OCI-LY1 (cell line): ENCODE measurements at regions not wholly inside any gene's neighbourhood (a gene's known extent, or its start where the extent isn't known, plus 50 kb on each side); places are given as distances from the start of the nearest gene placed in this dataset.

Experiments
- H2AFZ ChIP-seq: fragments of 200-600 bp; sonication (generic), shearing (Covaris generic); 2 replicates; pipeline ENCODE4 v1.6.0; 2014; ENCODE audit warnings: antibody characterized with exemption, mild to moderate bottlenecking, low read length
- H3F3A ChIP-seq: fragments of 200-600 bp; sonication (generic), shearing (Covaris generic); 2 replicates; pipeline ENCODE4 v1.6.0; 2014; ENCODE audit warnings: mild to moderate bottlenecking, antibody characterized with exemption, low read length, moderate library complexity; ENCODE audit not compliant: insufficient read depth
- H3K27ac ChIP-seq: fragments of 200-600 bp; sonication (generic); 2 replicates; pipeline ENCODE4 v1.5.1; 2014; ENCODE audit warnings: low read length, mixed run types, mild to moderate bottlenecking, low read depth; ENCODE audit not compliant: poor library complexity, severe bottlenecking
- H3K27me3 ChIP-seq: fragments of 200-600 bp; sonication (generic); 2 replicates; pipeline ENCODE4 v1.6.0; 2014; ENCODE audit warnings: antibody characterized with exemption, mild to moderate bottlenecking, low read length, moderate library complexity; ENCODE audit not compliant: insufficient read depth
- H3K36me3 ChIP-seq: fragments of 200-600 bp; sonication (generic); 2 replicates; pipeline ENCODE4 v1.6.1; 2014; ENCODE audit warnings: mild to moderate bottlenecking, antibody characterized with exemption, low read length, moderate library complexity, mixed read lengths; ENCODE audit not compliant: insufficient read depth
- H3K4me1 ChIP-seq: fragments of 200-600 bp; sonication (generic); 2 replicates; pipeline ENCODE4 v1.5.1; 2014; ENCODE audit warnings: mild to moderate bottlenecking, low read length, moderate library complexity; ENCODE audit not compliant: insufficient read depth, severe bottlenecking
- H3K4me2 ChIP-seq: fragments of 200-600 bp; sonication (generic), shearing (Covaris generic); 2 replicates; pipeline ENCODE4 v1.6.1; 2014; ENCODE audit warnings: low read length
- H3K4me3 ChIP-seq: fragments of 200-600 bp; sonication (generic); 2 replicates; pipeline ENCODE4 v1.5.1; 2014; ENCODE audit warnings: low read length, low read depth, mild to moderate bottlenecking, mixed read lengths; ENCODE audit not compliant: poor library complexity, severe bottlenecking
- H3K79me2 ChIP-seq: fragments of 200-600 bp; shearing (Covaris generic); 2 replicates; pipeline ENCODE4 v1.6.1; 2016; ENCODE audit warnings: mixed run types, low read length, mixed read lengths; ENCODE audit not compliant: insufficient read depth
- H3K9ac ChIP-seq: fragments of 200-600 bp; sonication (generic), shearing (Covaris generic); 2 replicates; pipeline ENCODE4 v1.6.1; 2014; ENCODE audit warnings: mild to moderate bottlenecking, low read length, mixed read lengths
- H3K9me2 ChIP-seq: fragments of 200-600 bp; sonication (generic), shearing (Covaris generic); 2 replicates; pipeline ENCODE4 v1.6.1; 2014; ENCODE audit warnings: low read depth, mild to moderate bottlenecking, low read length, mixed read lengths
- H3K9me3 ChIP-seq: fragments of 200-600 bp; shearing (Covaris generic); 2 replicates; pipeline ENCODE4 v1.6.1; 2014; ENCODE audit warnings: low read length, mixed read lengths
- H4K20me1 ChIP-seq: fragments of 200-600 bp; sonication (generic), shearing (Covaris generic); 2 replicates; pipeline ENCODE4 v1.6.0; 2016; ENCODE audit warnings: mild to moderate bottlenecking, low read length; ENCODE audit not compliant: insufficient read depth
- CTCF ChIP-seq: fragments of 200-600 bp; sonication (generic), shearing (Covaris generic); IDR thresholded peaks from 2 replicates; pipeline ENCODE4 v1.5.1; 2017; ENCODE audit warnings: mild to moderate bottlenecking, antibody characterized with exemption, low read length, moderate library complexity, mixed read lengths
- EZH2 ChIP-seq: fragments of 200-600 bp; sonication (generic), shearing (Covaris generic); IDR thresholded peaks from 2 replicates; pipeline ENCODE4 v1.8.0; 2017; ENCODE audit warnings: borderline replicate concordance, mixed run types, mild to moderate bottlenecking, antibody characterized with exemption, low read length, moderate library complexity, mixed read lengths

- H3K4me3 ChIP-seq = no peak overlapping the region
- no peak overlapping the region for H3K9ac ChIP-seq
- H3F3A ChIP-seq = no peaks in the 10 kb centered on the region
- H2AFZ ChIP-seq = no peak overlapping the region
- H3K36me3 ChIP-seq = no peaks in the 10 kb centered on the region
- TF ChIP-seq CTCF (no peak), EZH2 (no peak)
- no peaks in the 10 kb centered on the region for H3K27me3 ChIP-seq
- no peaks in the 10 kb centered on the region for H3K79me2 ChIP-seq
- H3K4me2 ChIP-seq = no peak overlapping the region
- H3K27ac ChIP-seq = no peak overlapping the region
- H4K20me1 ChIP-seq = no peaks in the 10 kb centered on the region
- no peaks in the 10 kb centered on the region for H3K9me3 ChIP-seq
- no peaks in the 10 kb centered on the region for H3K4me1 ChIP-seq
- H3K9me2 ChIP-seq = no peaks in the 10 kb centered on the region
Observed at GRCh38 chr5:116381201-116381600, 193.4 kb downstream of the SEMA6A start.

- Histone ChIP-seq H3F3A (no peaks in the 10 kb centered on the region), H3K9me3 (no peaks in the 10 kb centered on the region), H4K20me1 (no peaks in the 10 kb centered on the region), H3K9me2 (no peaks in the 10 kb centered on the region), H3K9ac (no peak overlapping the region), H3K4me3 (no peak overlapping the region), H2AFZ (no peak overlapping the region), H3K27ac (no peak overlapping the region), H3K4me2 (no peak overlapping the region), H3K27me3 (no peaks in the 10 kb centered on the region), H3K79me2 (no peaks in the 10 kb centered on the region), H3K36me3 (no peaks in the 10 kb centered on the region), H3K4me1 (no peaks in the 10 kb centered on the region)
- TF ChIP-seq CTCF = no peak
- TF ChIP-seq EZH2 = no peak
Observed at GRCh38 chr5:116380621-116381020, 194.0 kb downstream of the SEMA6A start.

- Histone ChIP-seq H4K20me1 (no peaks in the 10 kb centered on the region), H3K79me2 (no peaks in the 10 kb centered on the region), H3K27ac (no peak overlapping the region), H3K4me1 (no peaks in the 10 kb centered on the region), H2AFZ (no peak overlapping the region), H3K36me3 (no peaks in the 10 kb centered on the region), H3K9ac (no peak overlapping the region), H3K4me3 (no peak overlapping the region), H3K4me2 (no peak overlapping the region), H3K9me3 (no peaks in the 10 kb centered on the region), H3K9me2 (no peaks in the 10 kb centered on the region), H3F3A (no peaks in the 10 kb centered on the region), H3K27me3 (no peaks in the 10 kb centered on the region)
- TF ChIP-seq EZH2 = no peak
- no peak for TF ChIP-seq CTCF
Observed at GRCh38 chr5:116379306-116379705, 195.3 kb downstream of the SEMA6A start.
